ENCODE measurements at regions not wholly inside any gene's neighbourhood (a gene's known extent, or its start where the extent isn't known, plus 50 kb on each side); places are given as distances from the start of the nearest gene placed in this dataset.

DNA sequence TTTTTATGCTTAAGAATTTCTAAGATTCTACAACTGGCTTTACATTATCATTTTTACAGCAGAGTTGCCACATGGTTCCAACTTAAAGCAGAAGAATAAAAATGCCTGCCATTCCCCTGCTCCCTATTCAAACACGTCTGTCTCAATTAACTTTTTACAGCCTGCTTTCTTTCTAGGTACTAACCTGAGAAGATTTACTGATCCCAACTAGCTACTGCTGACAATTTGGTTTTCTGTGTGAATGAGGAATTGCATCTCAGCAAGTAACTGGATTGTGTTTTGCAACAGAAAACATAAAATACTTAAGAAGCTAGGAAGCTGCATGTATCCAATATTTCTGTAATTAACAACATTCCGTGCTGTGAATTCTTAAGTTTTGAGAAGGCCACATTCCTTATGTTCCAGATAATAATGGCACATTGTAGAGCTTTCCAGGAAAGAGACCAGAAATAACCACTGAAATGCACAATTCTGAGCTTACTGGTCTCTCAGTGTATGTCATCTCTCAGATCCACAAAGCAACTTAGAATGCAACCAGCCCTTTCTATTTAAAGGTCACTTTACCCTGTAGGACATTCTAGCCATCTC lies 306.8 kb upstream of the NMUR2 start:
- TF ChIP-seq, protein P1, sequence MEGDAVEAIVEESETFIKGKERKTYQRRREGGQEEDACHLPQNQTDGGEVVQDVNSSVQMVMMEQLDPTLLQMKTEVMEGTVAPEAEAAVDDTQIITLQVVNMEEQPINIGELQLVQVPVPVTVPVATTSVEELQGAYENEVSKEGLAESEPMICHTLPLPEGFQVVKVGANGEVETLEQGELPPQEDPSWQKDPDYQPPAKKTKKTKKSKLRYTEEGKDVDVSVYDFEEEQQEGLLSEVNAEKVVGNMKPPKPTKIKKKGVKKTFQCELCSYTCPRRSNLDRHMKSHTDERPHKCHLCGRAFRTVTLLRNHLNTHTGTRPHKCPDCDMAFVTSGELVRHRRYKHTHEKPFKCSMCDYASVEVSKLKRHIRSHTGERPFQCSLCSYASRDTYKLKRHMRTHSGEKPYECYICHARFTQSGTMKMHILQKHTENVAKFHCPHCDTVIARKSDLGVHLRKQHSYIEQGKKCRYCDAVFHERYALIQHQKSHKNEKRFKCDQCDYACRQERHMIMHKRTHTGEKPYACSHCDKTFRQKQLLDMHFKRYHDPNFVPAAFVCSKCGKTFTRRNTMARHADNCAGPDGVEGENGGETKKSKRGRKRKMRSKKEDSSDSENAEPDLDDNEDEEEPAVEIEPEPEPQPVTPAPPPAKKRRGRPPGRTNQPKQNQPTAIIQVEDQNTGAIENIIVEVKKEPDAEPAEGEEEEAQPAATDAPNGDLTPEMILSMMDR (optimal IDR thresholded peaks at IDR 0.05 in 1 of 3, IDR thresholded peaks at IDR 0.05 in 1 of 3, conservative IDR thresholded peaks at IDR 0.05 in 1 of 3; ENCODE audit: extremely low read depth in 1 of 3, insufficient read depth in 2 of 3, low read length in 3 of 3): no peak
- no peak for TF ChIP-seq EZH2 (IDR thresholded peaks at IDR 0.05; ENCODE audit: low read length)
